ENCODE measurements at regions not wholly inside any gene's neighbourhood (a gene's known extent, or its start where the extent isn't known, plus 50 kb on each side); places are given as distances from the start of the nearest gene placed in this dataset.

DNA sequence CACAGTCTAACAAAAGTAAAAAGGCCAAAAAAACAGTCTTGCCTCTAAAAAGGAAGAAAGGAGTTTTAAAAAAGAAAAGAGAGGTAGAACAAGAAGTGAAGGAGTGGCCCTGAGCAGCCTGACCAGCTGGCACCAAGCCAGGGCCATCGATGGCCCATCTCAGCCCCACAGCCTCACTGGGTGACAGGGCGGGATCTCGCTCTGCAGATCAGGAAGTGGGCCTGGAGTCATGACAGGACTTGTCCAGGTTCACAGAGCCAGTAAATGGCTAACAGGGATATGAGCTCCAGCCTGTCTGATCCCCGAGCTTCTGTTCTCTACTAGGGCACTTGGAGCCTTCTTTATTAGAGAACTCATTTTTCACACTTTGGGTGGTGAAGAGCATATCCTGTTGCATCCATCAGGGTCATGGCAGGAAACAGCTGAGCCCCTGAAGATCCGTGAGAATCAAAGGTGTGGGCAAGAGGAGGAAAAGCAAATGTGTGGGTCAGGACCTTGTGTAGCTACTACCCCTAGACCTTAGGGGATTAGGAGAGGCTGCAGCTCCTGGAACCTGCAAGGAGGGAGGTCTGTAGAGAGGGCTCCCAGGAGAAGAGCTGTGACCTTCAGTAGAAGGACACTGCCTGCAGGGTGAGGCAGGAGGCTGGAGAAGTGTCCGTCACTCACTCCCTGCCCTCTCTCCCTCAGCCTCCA, 299.0 kb upstream of the MSX2 start:
- DNase-seq (ENCODE audit: low spot score) (no peak), ATAC-seq (no peak)

DNA sequence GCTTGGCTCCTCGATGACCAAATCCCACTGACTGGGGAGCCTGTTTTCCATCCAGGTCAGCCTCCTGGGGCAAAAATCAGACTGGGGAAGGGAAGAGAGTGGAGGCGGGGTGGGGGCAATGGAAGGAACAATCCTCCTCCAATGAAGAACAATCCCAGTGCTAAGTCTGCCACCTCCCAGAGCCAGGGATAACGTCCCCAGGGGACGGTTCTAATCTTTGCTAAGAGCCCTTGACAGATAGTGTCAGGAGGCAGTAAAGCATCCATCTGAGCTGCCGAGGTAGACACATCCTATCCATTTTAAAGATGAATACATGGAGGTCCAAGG, 298.5 kb upstream of the MSX2 start:
- DNase-seq (ENCODE audit: low spot score): no peak
- no peak for ATAC-seq

DNA sequence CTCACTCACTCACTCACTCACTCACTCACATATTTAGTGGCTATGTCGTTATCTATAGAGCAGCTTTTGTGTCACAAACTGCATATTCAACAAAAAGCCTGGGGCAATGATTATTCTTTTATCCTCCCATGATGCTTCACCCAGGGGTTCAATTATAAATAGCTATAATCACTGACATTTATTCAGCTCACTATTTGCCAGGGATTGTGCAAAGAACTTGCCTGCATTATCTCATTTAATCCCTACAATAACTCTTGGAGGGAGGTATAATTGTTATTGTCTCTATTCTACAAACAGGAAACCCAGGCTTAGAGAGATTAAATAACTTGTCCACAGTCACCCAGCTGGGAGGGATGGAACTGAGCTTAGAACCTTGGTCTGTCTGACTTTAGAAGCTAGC, 298.0 kb upstream of the MSX2 start:
- no peak for ATAC-seq
- DNase-seq (ENCODE audit: low spot score): no peak

GRCh38 chr5:174426851-174427250, 297.5 kb upstream of the MSX2 start:
- ATAC-seq (no peak), DNase-seq (ENCODE audit: low spot score) (no peak)

GRCh38 chr5:174427304-174427703, 297.1 kb upstream of the MSX2 start:
- no peak for DNase-seq (ENCODE audit: low spot score)

DNA sequence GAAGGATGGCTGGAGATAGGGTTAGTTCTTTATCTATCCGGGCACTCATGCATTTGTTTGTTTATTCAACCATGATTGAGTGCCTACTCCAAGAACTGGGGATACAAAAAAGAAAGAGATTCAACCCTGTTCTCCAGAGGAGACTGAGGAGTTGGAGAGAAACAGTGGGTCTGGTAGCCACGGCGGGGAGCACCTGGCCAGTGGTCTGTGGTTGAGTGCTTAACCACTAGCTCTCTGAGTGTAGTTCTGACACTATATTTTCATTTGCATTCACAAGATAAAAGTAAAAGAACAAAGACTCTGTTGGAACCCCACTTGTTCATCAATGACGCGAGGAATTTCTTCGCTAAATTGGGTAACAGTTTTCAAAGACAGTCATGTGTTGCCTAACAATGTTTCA, 295.5 kb upstream of the MSX2 start:
- DNase-seq (ENCODE audit: low spot score): no peak
- no peak for ATAC-seq

More at GRCh38 chr5:174427304-174427703, 297.1 kb upstream of the MSX2 start:
- ATAC-seq: no peak

DNA sequence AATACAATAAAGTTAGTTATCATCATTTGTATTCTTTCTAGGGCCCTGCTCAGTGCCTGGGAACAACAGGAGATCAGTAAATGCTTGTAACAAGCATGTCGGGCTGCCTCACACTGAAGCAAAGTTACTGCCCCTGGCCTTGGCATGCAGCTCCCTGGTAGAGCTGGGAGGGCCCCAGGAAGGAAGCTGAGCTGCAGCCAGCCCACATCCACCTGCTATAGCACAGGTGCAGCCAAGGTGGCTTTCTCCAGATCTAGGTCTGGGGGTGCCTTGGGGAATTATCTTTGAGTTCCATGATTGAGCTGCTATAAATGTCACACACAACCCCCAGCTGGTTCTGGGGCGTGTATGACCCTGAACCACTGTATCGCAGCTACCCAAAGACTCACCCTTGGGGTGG, 293.4 kb upstream of the MSX2 start:
- ATAC-seq (no peak), DNase-seq (ENCODE audit: low spot score) (no peak)

DNA sequence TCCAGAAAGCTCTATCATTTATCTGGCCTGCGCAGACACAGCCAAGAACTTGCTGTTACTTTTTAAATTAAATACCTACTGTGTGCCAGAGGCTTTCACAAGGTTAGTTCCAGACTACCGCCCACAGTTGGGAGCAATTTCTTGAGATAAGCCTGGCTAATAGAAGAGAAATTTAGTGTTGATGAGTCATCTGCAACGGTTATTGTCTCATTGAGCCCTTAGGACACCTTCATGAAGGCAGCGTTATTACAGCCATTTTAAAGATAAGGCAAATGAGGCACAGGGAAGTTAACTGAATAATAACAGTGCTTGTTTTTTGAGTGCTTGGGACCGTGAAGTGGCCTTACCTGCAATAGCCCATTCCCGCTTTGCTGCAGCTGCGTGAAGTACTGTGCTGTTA, 292.9 kb upstream of the MSX2 start:
- ATAC-seq (no peak), DNase-seq (ENCODE audit: low spot score) (no peak)

- DNase-seq (ENCODE audit: low spot score): no peak
- no peak for ATAC-seq
These were observed 291.3 kb upstream of the MSX2 start for GRCh38 chr5:174433098-174433497.

DNA sequence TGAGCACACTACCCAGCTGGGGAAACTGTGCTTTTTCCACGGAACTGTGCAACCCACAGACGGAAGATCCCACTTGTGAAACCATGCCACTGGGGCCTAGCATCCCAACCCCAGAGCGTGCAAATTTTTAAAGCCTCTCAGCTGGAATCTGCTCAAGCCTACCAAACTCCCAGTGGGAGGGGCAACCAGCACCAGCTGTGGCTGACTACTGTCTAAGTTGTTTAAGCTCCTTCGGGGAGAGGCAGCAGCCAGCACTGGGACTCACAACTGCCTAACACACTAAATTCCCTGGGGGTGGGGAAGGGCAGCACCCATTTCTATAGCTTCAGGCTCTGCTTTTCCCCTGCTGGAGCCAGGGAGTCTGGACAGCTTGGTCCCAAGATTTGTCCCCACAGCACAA, 287.6 kb upstream of the MSX2 start:
- ATAC-seq: no peak
- DNase-seq (ENCODE audit: low spot score): no peak

- ATAC-seq: no peak
- DNase-seq (ENCODE audit: low spot score): no peak
These were observed 279.7 kb upstream of the MSX2 start for GRCh38 chr5:174444479-174445188.

DNA sequence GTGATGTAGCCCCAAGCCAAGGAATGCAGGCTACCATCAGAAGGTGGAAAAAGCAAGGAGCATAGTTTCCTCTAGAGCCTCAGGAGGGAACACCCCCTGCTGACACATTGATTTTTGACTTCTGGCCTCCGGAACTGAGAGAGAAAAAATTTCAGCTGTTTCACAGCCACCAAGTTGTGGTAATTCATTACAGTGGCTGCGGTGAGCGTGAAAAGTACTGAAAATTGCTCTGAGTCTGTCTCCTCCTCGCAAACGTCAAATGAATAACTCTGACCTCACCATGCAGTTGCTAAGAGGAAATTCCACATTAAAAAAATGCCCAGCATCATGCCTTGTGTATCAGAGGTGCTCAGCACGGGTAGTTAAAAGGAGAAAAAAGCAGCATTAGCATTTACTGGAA, 277.9 kb upstream of the MSX2 start:
- DNase-seq (ENCODE audit: low spot score) (no peak), ATAC-seq (no peak)

DNA sequence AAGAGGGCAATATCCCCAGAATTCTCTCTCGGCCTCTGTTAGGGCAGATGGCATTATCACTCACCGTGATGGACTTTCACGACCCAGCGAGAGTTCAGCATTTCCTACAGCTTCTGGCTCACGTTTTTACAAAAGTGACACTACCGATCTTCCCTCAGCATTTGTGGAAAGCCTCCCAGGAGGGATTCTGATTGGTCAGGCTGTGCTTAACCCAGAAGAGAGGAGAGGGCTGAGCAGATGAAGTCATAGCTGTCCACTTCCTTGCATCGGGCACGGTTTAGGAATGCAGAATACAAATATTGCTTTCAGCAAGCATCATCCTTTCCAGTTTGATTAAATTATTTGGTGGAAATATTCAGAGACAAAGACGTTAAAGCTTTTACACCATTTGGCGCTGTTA, 277.4 kb upstream of the MSX2 start:
- DNase-seq (ENCODE audit: low spot score) (no peak), ATAC-seq (no peak)

DNA sequence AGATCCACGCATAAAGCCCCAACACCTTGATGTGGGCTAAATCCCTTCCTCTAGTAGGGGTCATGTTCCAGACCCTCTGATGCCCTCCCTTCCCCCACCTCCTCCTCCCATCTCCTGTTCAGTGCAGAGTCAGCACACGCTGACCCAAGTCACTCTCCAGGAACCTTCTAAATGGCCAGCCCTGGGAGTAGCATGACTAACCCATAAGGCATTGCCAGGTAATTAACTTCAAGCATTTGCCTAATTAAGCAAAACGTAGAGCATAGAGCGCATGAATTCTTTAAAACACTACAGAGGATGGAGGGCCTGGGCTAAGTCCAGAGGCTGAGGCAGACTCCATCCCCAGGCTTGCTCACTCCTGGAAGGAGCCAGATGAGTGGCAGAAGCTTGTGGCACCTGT, 276.3 kb upstream of the MSX2 start:
- no peak for ATAC-seq
- DNase-seq (ENCODE audit: low spot score): no peak

DNA sequence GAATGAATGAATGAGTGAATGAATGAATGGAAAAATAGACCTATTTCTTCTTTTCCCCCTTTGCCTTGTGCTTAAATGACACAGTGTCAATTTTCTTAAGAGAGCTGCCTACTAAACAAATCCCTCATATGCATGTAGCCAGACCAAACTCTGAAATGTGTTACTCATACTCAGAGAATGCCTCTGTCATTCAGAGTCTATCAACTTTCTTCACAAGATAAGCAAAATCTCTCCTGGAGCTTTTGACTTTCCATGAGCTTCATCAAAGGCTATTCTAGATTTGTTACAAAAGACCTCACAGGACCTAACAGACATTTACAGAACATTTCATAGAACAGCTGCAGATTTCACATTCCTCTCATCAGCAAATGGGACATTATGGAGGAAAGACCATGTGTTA, 275.7 kb upstream of the MSX2 start:
- no peak for ATAC-seq

DNA sequence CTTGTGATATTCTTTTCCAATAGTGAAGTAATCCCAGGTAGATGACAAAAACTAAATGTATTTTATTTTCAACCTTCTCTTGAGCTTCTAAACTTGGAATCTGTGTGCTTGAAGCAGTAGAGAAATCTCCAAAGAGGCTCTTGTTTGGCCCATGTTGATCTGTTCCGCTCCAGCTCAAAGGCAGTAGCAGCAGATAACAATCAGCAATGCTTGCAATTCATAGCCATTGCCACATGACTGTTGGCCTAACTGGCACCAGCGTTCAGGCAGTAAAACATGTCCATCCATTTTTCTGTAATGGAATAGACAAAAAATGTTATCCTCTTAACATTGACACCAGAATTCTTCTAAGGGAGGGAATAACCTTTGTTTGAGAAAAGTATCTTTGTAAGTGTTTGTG, 270.7 kb upstream of the MSX2 start:
- DNase-seq (ENCODE audit: low spot score): no peak
- no peak for ATAC-seq

More for the DNA sequence above, 275.7 kb upstream of the MSX2 start:
- no peak for DNase-seq (ENCODE audit: low spot score)

GRCh38 chr5:174454464-174454863, 269.9 kb upstream of the MSX2 start:
- no peak for ATAC-seq
- no peak for DNase-seq (ENCODE audit: low spot score)

DNA sequence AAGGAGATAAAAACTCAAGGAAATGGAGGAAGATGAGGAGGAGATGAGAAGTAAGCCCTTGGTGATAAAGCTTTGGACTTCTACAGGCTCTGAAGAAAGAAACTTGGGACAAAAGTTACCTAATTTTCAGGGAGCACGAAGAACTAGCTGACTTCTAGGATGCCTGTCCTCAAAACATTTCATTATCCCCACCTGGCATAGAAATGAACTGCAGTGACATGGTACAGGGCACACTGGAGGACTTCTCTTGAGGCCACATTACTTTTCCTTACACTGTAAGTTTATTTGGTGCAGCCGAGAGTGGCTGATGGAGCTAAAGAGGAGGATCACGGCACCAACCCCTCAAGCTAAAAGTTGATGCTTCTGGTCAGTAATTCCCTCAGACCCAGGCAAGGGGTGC, 269.5 kb upstream of the MSX2 start:
- ATAC-seq (no peak), DNase-seq (ENCODE audit: low spot score) (no peak)

- DNase-seq (ENCODE audit: low spot score): no peak
These were observed 269.1 kb upstream of the MSX2 start for GRCh38 chr5:174455301-174455700.

DNA sequence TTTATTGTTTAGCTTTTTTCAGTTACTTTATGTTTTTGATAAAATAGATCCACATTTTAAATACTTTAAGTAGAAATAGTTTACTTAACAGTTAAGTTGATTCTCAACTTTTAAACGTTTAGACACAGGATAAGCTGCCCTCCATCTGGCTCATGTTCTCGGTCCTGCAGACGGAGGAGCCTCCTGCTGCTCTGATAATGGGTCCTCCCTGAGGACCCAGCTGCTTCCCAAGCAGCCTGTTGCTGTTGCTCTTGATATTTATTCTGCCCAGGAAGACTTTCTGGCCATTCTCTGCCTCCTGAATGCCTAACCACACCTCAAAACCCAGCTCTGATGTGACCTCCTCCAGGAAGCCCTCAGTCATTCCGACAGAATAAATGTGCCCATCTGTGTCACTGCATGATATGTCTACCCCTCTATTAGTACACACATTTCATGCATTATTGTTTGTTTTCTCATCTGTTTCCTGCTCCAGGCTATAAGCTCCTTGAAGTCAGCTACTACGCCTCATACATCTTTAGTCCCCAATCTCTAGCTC, 267.2 kb upstream of the MSX2 start:
- ATAC-seq: no peak

More at GRCh38 chr5:174455301-174455700, 269.1 kb upstream of the MSX2 start:
- ATAC-seq: no peak

GRCh38 chr5:174459071-174459702, 265.2 kb upstream of the MSX2 start:
- no peak for ATAC-seq

More for the DNA sequence above, 267.2 kb upstream of the MSX2 start:
- no peak for DNase-seq (ENCODE audit: low spot score)

DNA sequence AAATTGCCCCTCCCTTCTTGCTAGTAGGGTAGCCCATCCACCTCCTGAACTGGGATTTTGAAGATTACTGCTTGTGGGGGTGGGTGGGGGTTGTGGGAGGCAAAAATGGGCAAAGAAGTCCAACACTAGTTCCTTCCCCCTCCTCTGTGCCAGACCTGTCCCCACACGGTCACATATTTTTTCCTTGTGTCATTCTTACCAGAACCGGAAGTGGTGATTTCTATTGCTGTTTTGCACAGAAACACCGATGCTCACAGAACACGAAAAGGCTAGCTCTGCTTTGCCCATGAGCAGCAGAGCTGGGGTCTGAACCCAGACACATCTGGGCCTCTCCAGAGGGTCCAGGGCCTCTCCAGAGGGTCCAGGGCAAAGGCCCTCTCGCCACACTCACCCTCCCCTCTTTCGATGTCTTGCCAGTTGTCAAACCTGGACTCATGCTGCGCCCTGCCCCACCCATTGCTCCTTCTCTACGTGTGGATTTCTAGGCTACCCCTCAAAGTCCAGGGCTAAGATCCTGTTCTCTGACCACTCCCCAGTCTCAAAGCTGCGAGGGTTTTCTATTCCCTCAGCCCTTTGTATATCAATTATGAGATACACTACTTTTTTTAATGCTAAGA, 264.4 kb upstream of the MSX2 start:
- ATAC-seq (no peak), DNase-seq (ENCODE audit: low spot score) (no peak)

More at GRCh38 chr5:174459071-174459702, 265.2 kb upstream of the MSX2 start:
- no peak for DNase-seq (ENCODE audit: low spot score)
